K562 (cell line): ENCODE measurements at regions not wholly inside any gene's neighbourhood (a gene's known extent, or its start where the extent isn't known, plus 50 kb on each side); places are given as distances from the start of the nearest gene placed in this dataset.

ENCODE experiments used
- CAMTA2 ChIP-seq: fragments of 250-450 bp; sonication (Bioruptor Pico); conservative IDR thresholded peaks from 2 replicates; pipeline ENCODE4 v1.5.1; 2022
- EP300 ChIP-seq: IDR thresholded peaks from 2 replicates; pipeline ENCODE4 v1.6.1; 2012; ENCODE audit warnings: low read length, improper control_type of control experiment
- GTF2B ChIP-seq: IDR thresholded peaks from 2 replicates; pipeline ENCODE4 v1.6.1; 2011; ENCODE audit not compliant: insufficient read length; ENCODE audit errors: extremely low read depth
- HDAC6 ChIP-seq: IDR thresholded peaks from 2 replicates; pipeline ENCODE4 v1.6.1; 2012; ENCODE audit warnings: low read depth, mild to moderate bottlenecking, control low read depth, inconsistent platforms, low read length, moderate library complexity
- HDGF ChIP-seq: fragments of 450-650 bp; IDR thresholded peaks from 2 replicates; pipeline ENCODE4 v1.6.1; 2016
- MYC ChIP-seq, 2 experiments: fragments of 250-450 bp in 1 of 2; sonication (Bioruptor Pico) in 1 of 2; IDR thresholded peaks; 2 replicates each; pipeline versions ENCODE4 v1.5.1 to v1.6.1; 2012 to 2021; ENCODE audit warnings: low read depth in 2 of 2, borderline replicate concordance in 1 of 2, improper control_type of control experiment in 1 of 2, low read length in 1 of 2, mild to moderate bottlenecking in 1 of 2, moderate library complexity in 1 of 2
- NR4A1 ChIP-seq, 2 experiments: fragments of 250-450 bp in 1 of 2; fragments of 450-650 bp in 1 of 2; sonication (Bioruptor Pico) in 1 of 2; IDR thresholded peaks; 2 replicates each; pipeline versions ENCODE4 v1.4.0 to v1.6.1; 2016 to 2020; ENCODE audit warnings: mild to moderate bottlenecking in 2 of 2, missing compliant biosample characterization in 1 of 2, missing genetic modification characterization in 1 of 2, moderate library complexity in 1 of 2
- PATZ1 ChIP-seq: fragments of 250-450 bp; sonication (Bioruptor Pico); IDR thresholded peaks from 2 replicates; pipeline ENCODE4 v1.5.0; 2020; ENCODE audit warnings: mild to moderate bottlenecking, borderline replicate concordance
- PKNOX1 ChIP-seq: fragments of 450-650 bp; IDR thresholded peaks from 2 replicates; pipeline ENCODE4 v1.6.1; 2016
- RAD51 ChIP-seq: fragments of 450-650 bp; IDR thresholded peaks from 2 replicates; pipeline ENCODE4 v1.7.1; 2016; ENCODE audit warnings: low read depth, mild to moderate bottlenecking, borderline replicate concordance
- ZNF174 ChIP-seq: fragments of 250-450 bp; sonication (Bioruptor Pico); IDR thresholded peaks from 2 replicates; pipeline ENCODE4 v1.4.0; 2020; ENCODE audit warnings: mild to moderate bottlenecking
- TF ChIP-seq, protein P1 (sequence below), 3 experiments: IDR thresholded peaks in 2 of 3; conservative IDR thresholded peaks in 1 of 3; 2 replicates each; pipeline ENCODE4 v1.5.1; 2011 to 2012; ENCODE audit warnings: low read length in 3 of 3, mild to moderate bottlenecking in 3 of 3, control low read depth in 2 of 3, improper control_type of control experiment in 1 of 3, inconsistent platforms in 1 of 3, low read depth in 1 of 3, mixed read lengths in 1 of 3, moderate library complexity in 1 of 3; ENCODE audit not compliant: insufficient read depth in 2 of 3

GRCh38 chr16:65754820-65755691 lies 611.4 kb upstream of the CDH5 start:
- TF ChIP-seq, protein P1, sequence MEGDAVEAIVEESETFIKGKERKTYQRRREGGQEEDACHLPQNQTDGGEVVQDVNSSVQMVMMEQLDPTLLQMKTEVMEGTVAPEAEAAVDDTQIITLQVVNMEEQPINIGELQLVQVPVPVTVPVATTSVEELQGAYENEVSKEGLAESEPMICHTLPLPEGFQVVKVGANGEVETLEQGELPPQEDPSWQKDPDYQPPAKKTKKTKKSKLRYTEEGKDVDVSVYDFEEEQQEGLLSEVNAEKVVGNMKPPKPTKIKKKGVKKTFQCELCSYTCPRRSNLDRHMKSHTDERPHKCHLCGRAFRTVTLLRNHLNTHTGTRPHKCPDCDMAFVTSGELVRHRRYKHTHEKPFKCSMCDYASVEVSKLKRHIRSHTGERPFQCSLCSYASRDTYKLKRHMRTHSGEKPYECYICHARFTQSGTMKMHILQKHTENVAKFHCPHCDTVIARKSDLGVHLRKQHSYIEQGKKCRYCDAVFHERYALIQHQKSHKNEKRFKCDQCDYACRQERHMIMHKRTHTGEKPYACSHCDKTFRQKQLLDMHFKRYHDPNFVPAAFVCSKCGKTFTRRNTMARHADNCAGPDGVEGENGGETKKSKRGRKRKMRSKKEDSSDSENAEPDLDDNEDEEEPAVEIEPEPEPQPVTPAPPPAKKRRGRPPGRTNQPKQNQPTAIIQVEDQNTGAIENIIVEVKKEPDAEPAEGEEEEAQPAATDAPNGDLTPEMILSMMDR (IDR thresholded peaks at IDR 0.05 in 2 of 3, conservative IDR thresholded peaks at IDR 0.05 in 1 of 3; ENCODE audit: insufficient read depth in 2 of 3, low read depth in 1 of 3, low read length in 3 of 3), result no peak
- TF ChIP-seq ZNF174 (CRISPR knock-in tag) (no peak), MYC (IDR thresholded peaks at IDR 0.05; ENCODE audit: low read depth, low read length) (no peak), MYC (CRISPR knock-in tag; IDR thresholded peaks at IDR 0.05; ENCODE audit: borderline replicate concordance, low read depth) (no peak), HDAC6 (no peak), PKNOX1 (no peak), EP300 (no peak), RAD51 (no peak), CAMTA2 (no peak), GTF2B (no peak), PATZ1 (CRISPR knock-in tag) (no peak), HDGF (no peak), NR4A1 (CRISPR knock-in tag; IDR thresholded peaks at IDR 0.05) (no peak), NR4A1 (tag; IDR thresholded peaks at IDR 0.05) (no peak)
